Endothelial cell of umbilical vein (primary cell): ENCODE measurements at regions not wholly inside any gene's neighbourhood (a gene's known extent, or its start where the extent isn't known, plus 50 kb on each side); places are given as distances from the start of the nearest gene placed in this dataset.

Experiments
- CTCF ChIP-seq, 2 donors: IDR thresholded peaks; 1 replicate in 1 of 2; 2 replicates in 1 of 2; pipeline ENCODE4 v1.5.1; 2011; ENCODE audit warnings: low read length in 2 of 2, mild to moderate bottlenecking in 2 of 2, moderate library complexity in 2 of 2, control low read depth in 1 of 2, inconsistent platforms in 1 of 2, low read depth in 1 of 2; ENCODE audit not compliant: insufficient read depth in 1 of 2; ENCODE audit errors: extremely low read depth in 1 of 2
- EZH2 ChIP-seq: IDR thresholded peaks from 2 replicates; pipeline ENCODE4 v1.6.1; 2012; ENCODE audit warnings: borderline replicate concordance, low read depth, mild to moderate bottlenecking, moderate library complexity, low read length, inconsistent platforms; ENCODE audit not compliant: severe bottlenecking
- MAX ChIP-seq: IDR thresholded peaks from 2 replicates; pipeline ENCODE4 v1.6.1; 2011; ENCODE audit not compliant: insufficient read depth, insufficient read length
- POLR2A ChIP-seq: IDR thresholded peaks from 2 replicates; pipeline ENCODE4 v1.6.1; 2012; ENCODE audit warnings: low read depth, mild to moderate bottlenecking, control low read depth, low read length

DNA sequence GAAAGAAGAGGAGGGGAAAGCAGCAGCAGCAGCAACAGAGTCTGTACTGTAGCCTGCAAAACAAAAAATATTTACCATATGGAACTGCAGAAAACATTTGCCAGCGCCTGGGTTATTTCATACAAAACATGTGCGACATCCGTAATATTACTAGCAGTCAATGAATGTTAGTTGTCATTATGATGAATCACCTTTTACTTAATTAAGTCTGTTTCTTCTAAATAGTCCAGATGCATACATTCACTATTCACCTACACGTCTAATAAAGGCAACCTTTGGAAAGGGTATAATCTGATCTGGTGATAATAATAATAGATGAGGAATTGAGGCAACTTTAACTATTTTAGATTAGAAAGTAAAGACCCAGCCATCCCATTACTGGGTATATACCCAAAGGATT, 426.3 kb upstream of the ST6GAL2 start:
- TF ChIP-seq CTCF (IDR thresholded peaks at IDR 0.05; ENCODE audit: extremely low read depth in 1 of 2, insufficient read depth in 1 of 2, low read depth in 1 of 2, low read length in 2 of 2) = no peak
- TF ChIP-seq EZH2 = no peak
- TF ChIP-seq POLR2A = no peak
- no peak for TF ChIP-seq MAX
